ENCODE measurements at regions not wholly inside any gene's neighbourhood (a gene's known extent, or its start where the extent isn't known, plus 50 kb on each side); places are given as distances from the start of the nearest gene placed in this dataset.

GRCh38 chr6:113694278-113695077, 162.7 kb upstream of the MARCKS start:
- TF ChIP-seq CTCF (IDR thresholded peaks at IDR 0.05): no peak
- DNase-seq (ENCODE audit: low spot score) (no peak), ATAC-seq (ENCODE audit: low FRiP score) (no peak)

- ATAC-seq (ENCODE audit: low FRiP score): no peak
- no peak for DNase-seq (ENCODE audit: low spot score)
- no peak for TF ChIP-seq CTCF (IDR thresholded peaks at IDR 0.05)
Observed at GRCh38 chr6:113695516-113695915, 161.6 kb upstream of the MARCKS start.

GRCh38 chr6:113696960-113697359, 160.2 kb upstream of the MARCKS start:
- TF ChIP-seq CTCF (IDR thresholded peaks at IDR 0.05): no peak
- DNase-seq (ENCODE audit: low spot score) (no peak), ATAC-seq (ENCODE audit: low FRiP score) (no peak)

GRCh38 chr6:113697632-113698410, 159.3 kb upstream of the MARCKS start:
- no peak for DNase-seq (ENCODE audit: low spot score)
- ATAC-seq (ENCODE audit: low FRiP score): no peak
- no peak for TF ChIP-seq CTCF (IDR thresholded peaks at IDR 0.05)

- no peak for TF ChIP-seq CTCF (IDR thresholded peaks at IDR 0.05)
- no peak for ATAC-seq (ENCODE audit: low FRiP score)
- DNase-seq (ENCODE audit: low spot score): no peak
Observed at GRCh38 chr6:113699239-113699638, 157.9 kb upstream of the MARCKS start.

- TF ChIP-seq CTCF (IDR thresholded peaks at IDR 0.05): no peak
- DNase-seq (ENCODE audit: low spot score) (no peak), ATAC-seq (ENCODE audit: low FRiP score) (no peak)
Observed at GRCh38 chr6:113701552-113702254, 155.4 kb upstream of the MARCKS start.
